Chondrocyte (in vitro differentiated cells): ENCODE measurements at regions not wholly inside any gene's neighbourhood (a gene's known extent, or its start where the extent isn't known, plus 50 kb on each side); places are given as distances from the start of the nearest gene placed in this dataset.

ENCODE experiments used
- DNase-seq: peaks from one replicate; pipeline ENCODE4 v3.0.0; 2021; ENCODE audit warnings: mixed read lengths, low spot score
- H3K27ac Mint-ChIP-seq: one replicate; pipeline ENCODE4 v1.8.0; 2021; ENCODE audit warnings: mild to moderate bottlenecking, moderate library complexity, mixed read lengths; ENCODE audit not compliant: unreplicated experiment
- H3K27me3 Mint-ChIP-seq: 2 replicates; pipeline ENCODE4 v1.8.0; 2021; ENCODE audit warnings: low read depth, mixed read lengths
- H3K36me3 Mint-ChIP-seq: 2 replicates; pipeline ENCODE4 v1.8.0; 2021; ENCODE audit warnings: low read depth, mixed read lengths
- H3K4me1 Mint-ChIP-seq: 2 replicates; pipeline ENCODE4 v1.8.0; 2021; ENCODE audit warnings: low read depth, mild to moderate bottlenecking, mixed read lengths
- H3K4me3 Mint-ChIP-seq: one replicate; pipeline ENCODE4 v1.8.0; 2021; ENCODE audit warnings: mild to moderate bottlenecking, moderate library complexity, mixed read lengths; ENCODE audit not compliant: unreplicated experiment
- H3K9me3 Mint-ChIP-seq: 2 replicates; pipeline ENCODE4 v1.8.0; 2021; ENCODE audit warnings: low read depth, mixed read lengths
- CTCF ChIP-seq: fragments of 200-600 bp; sonication (generic); IDR thresholded peaks from 2 replicates; pipeline ENCODE4 v1.5.0; 2021; ENCODE audit warnings: antibody characterized with exemption, mild to moderate bottlenecking, moderate library complexity

- no peak overlapping the region for H3K4me3 Mint-ChIP-seq
- peaks cover 4% of the 10 kb centered on the region for H3K4me1 Mint-ChIP-seq
- H3K27ac Mint-ChIP-seq = no peak overlapping the region
- no peak for TF ChIP-seq CTCF
- H3K9me3 Mint-ChIP-seq = no peaks in the 10 kb centered on the region
- no peaks in the 10 kb centered on the region for H3K36me3 Mint-ChIP-seq
- no peak for DNase-seq
- peaks cover 6% of the 10 kb centered on the region for H3K27me3 Mint-ChIP-seq
These were observed 978.6 kb downstream of the SORCS1 start for GRCh38 chr10:106185951-106186350.

GRCh38 chr10:106183041-106183440 lies 981.5 kb downstream of the SORCS1 start:
- Mint-ChIP-seq H3K27ac (no peak overlapping the region), H3K4me1 (peaks cover 4% of the 10 kb centered on the region), H3K9me3 (no peaks in the 10 kb centered on the region), H3K36me3 (no peaks in the 10 kb centered on the region), H3K4me3 (no peak overlapping the region), H3K27me3 (peaks cover 6% of the 10 kb centered on the region)
- DNase-seq = no peak
- no peak for TF ChIP-seq CTCF

GRCh38 chr10:106182542-106182941 lies 982.0 kb downstream of the SORCS1 start:
- H3K27ac Mint-ChIP-seq = no peak overlapping the region
- no peak for TF ChIP-seq CTCF

GRCh38 chr10:106181501-106181900 lies 983.0 kb downstream of the SORCS1 start:
- no peaks in the 10 kb centered on the region for H3K4me1 Mint-ChIP-seq
- H3K4me3 Mint-ChIP-seq = no peak overlapping the region
- peaks cover 7% of the 10 kb centered on the region for H3K27me3 Mint-ChIP-seq
- no peak for TF ChIP-seq CTCF
- H3K9me3 Mint-ChIP-seq = no peaks in the 10 kb centered on the region
- H3K36me3 Mint-ChIP-seq = no peaks in the 10 kb centered on the region
- DNase-seq = no peak
- no peak overlapping the region for H3K27ac Mint-ChIP-seq

More at GRCh38 chr10:106182542-106182941, 982.0 kb downstream of the SORCS1 start:
- no peaks in the 10 kb centered on the region for H3K9me3 Mint-ChIP-seq
- peaks cover 7% of the 10 kb centered on the region for H3K27me3 Mint-ChIP-seq
- DNase-seq = no peak
- H3K4me1 Mint-ChIP-seq = peaks cover under 1% of the 10 kb centered on the region
- no peaks in the 10 kb centered on the region for H3K36me3 Mint-ChIP-seq
- no peak overlapping the region for H3K4me3 Mint-ChIP-seq

- Mint-ChIP-seq H3K36me3 (no peaks in the 10 kb centered on the region), H3K9me3 (no peaks in the 10 kb centered on the region), H3K27me3 (peaks cover 3% of the 10 kb centered on the region), H3K4me1 (no peaks in the 10 kb centered on the region), H3K27ac (no peak overlapping the region), H3K4me3 (no peak overlapping the region)
- no peak for DNase-seq
- no peak for TF ChIP-seq CTCF
These were observed 985.1 kb downstream of the SORCS1 start for GRCh38 chr10:106179430-106179829.
